MM.1S (cell line): ENCODE measurements at regions not wholly inside any gene's neighbourhood (a gene's known extent, or its start where the extent isn't known, plus 50 kb on each side); places are given as distances from the start of the nearest gene placed in this dataset.
"Not testable (repeated sequence)": the region's sequence is repeated elsewhere in the genome, so short reads cannot be mapped to it uniquely, and the experiment has no call there.

Experiments
- DNase-seq: peaks from one replicate; pipeline ENCODE4 v3.0.0-alpha.2; 2015
- H2AFZ ChIP-seq: fragments of 300-600 bp; sonication (generic); 2 replicates; pipeline ENCODE4 v1.6.0; 2016; ENCODE audit warnings: antibody characterized with exemption, low read length
- H3F3A ChIP-seq: fragments of 300-600 bp; sonication (generic); 2 replicates; pipeline ENCODE4 v1.6.1; 2016; ENCODE audit warnings: mild to moderate bottlenecking, antibody characterized with exemption, low read length, moderate library complexity, mixed read lengths; ENCODE audit not compliant: insufficient read depth
- H3K27ac ChIP-seq: fragments of 300-600 bp; sonication (generic); 2 replicates; pipeline ENCODE4 v1.5.1; 2016; ENCODE audit warnings: mild to moderate bottlenecking, low read length
- H3K27me3 ChIP-seq: fragments of 300-600 bp; sonication (generic); replicated peaks from 2 replicates; pipeline ENCODE4 v1.6.0; 2016; ENCODE audit warnings: low read length; ENCODE audit not compliant: insufficient read depth
- H3K36me3 ChIP-seq: fragments of 300-600 bp; sonication (generic); replicated peaks from 2 replicates; pipeline ENCODE4 v1.6.1; 2016; ENCODE audit warnings: mild to moderate bottlenecking, low read length, mixed read lengths; ENCODE audit not compliant: insufficient read depth
- H3K4me1 ChIP-seq: fragments of 300-600 bp; sonication (generic); 2 replicates; pipeline ENCODE4 v1.6.1; 2016; ENCODE audit warnings: low read length, mixed read lengths
- H3K4me2 ChIP-seq: fragments of 300-600 bp; sonication (generic); 2 replicates; pipeline ENCODE4 v1.6.0; 2016; ENCODE audit warnings: low read depth, low read length
- H3K4me3 ChIP-seq: fragments of 300-600 bp; sonication (generic); 2 replicates; pipeline ENCODE4 v1.5.1; 2016; ENCODE audit warnings: low read length, mixed read lengths
- H3K79me2 ChIP-seq: fragments of 300-600 bp; sonication (generic); 2 replicates; pipeline ENCODE4 v1.6.1; 2016; ENCODE audit warnings: mixed run types, low read length, mixed read lengths
- H3K9ac ChIP-seq: fragments of 300-600 bp; sonication (generic); 2 replicates; pipeline ENCODE4 v1.6.1; 2016; ENCODE audit warnings: low read length, mixed read lengths
- H3K9me2 ChIP-seq: fragments of 300-600 bp; sonication (generic); replicated peaks from 2 replicates; pipeline ENCODE4 v1.6.1; 2016; ENCODE audit warnings: mild to moderate bottlenecking, low read length, mixed read lengths; ENCODE audit not compliant: insufficient read depth
- H3K9me3 ChIP-seq: fragments of 300-600 bp; sonication (generic); replicated peaks from 2 replicates; pipeline ENCODE4 v1.6.1; 2016; ENCODE audit warnings: mild to moderate bottlenecking, low read length, mixed read lengths; ENCODE audit not compliant: insufficient read depth
- H4K20me1 ChIP-seq: fragments of 300-600 bp; sonication (generic); 2 replicates; pipeline ENCODE4 v1.6.1; 2016; ENCODE audit warnings: mild to moderate bottlenecking, low read length, moderate library complexity, mixed read lengths; ENCODE audit not compliant: insufficient read depth
- EZH2 ChIP-seq: fragments of 300-600 bp; sonication (generic); optimal IDR thresholded peaks from 2 replicates; pipeline ENCODE3; 2017; ENCODE audit warnings: low read depth, mild to moderate bottlenecking, antibody characterized with exemption, low read length, mixed read lengths
- EZH2phosphoT487 ChIP-seq: fragments of 300-600 bp; sonication (generic); IDR thresholded peaks from 2 replicates; pipeline ENCODE4 v1.6.1; 2018; ENCODE audit warnings: antibody characterized with exemption, low read length
- TF ChIP-seq, protein P1 (sequence below): fragments of 300-600 bp; sonication (generic); IDR thresholded peaks from 2 replicates; pipeline ENCODE4 v1.5.1; 2016; ENCODE audit warnings: antibody characterized with exemption, low read length, mixed read lengths

DNA sequence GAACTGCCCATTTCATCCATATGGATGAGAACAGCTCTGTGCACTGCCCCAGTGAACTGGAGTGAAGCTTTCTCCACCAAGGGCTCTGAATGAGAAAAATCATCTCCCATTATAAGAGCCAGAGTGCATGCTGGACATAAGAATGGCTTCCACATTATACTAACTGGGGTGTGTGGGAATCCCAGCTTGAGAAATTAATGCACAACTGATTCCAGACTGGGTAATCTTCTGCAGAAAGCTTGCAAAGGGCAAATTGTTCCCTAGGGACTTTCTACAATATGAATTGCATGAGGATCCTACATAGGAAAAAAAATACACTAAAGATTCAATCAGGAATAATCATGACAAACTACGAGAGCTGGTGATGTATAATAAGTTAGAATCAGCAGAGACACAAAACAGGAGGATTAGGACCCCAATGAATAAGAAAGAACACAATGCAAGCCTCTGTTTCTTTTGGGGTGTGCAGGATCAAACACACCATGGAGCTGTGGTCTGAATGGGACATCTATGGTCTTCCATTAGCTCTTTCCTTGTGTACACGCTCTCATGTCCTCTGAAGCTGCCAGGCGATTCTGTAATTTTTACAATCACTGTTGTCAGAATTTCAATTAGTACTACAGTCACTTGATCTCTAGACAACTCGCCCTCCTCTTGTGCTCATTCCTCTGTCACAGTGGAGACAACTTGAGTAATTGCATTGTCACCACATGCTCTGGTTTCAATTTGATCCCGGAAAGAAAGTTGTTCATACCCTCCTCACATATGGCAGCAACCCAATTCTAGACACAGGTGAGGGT is 1327.4 kb downstream of the GATA3 start:
- Histone ChIP-seq H3K9me3 (no peaks in the 10 kb centered on the region), H4K20me1 (no peaks in the 10 kb centered on the region), H3K9ac (no peak overlapping the region), H3K79me2 (no peaks in the 10 kb centered on the region), H3K27ac (no peak overlapping the region), H3K4me3 (no peak overlapping the region), H3K4me1 (no peaks in the 10 kb centered on the region), H3K4me2 (no peak overlapping the region), H2AFZ (no peak overlapping the region), H3F3A (no peaks in the 10 kb centered on the region), H3K36me3 (no peaks in the 10 kb centered on the region), H3K27me3 (no peaks in the 10 kb centered on the region), H3K9me2 (no peaks in the 10 kb centered on the region)
- no peak for DNase-seq
- TF ChIP-seq EZH2 (no peak), EZH2phosphoT487 (no peak)
- TF ChIP-seq, protein P1, sequence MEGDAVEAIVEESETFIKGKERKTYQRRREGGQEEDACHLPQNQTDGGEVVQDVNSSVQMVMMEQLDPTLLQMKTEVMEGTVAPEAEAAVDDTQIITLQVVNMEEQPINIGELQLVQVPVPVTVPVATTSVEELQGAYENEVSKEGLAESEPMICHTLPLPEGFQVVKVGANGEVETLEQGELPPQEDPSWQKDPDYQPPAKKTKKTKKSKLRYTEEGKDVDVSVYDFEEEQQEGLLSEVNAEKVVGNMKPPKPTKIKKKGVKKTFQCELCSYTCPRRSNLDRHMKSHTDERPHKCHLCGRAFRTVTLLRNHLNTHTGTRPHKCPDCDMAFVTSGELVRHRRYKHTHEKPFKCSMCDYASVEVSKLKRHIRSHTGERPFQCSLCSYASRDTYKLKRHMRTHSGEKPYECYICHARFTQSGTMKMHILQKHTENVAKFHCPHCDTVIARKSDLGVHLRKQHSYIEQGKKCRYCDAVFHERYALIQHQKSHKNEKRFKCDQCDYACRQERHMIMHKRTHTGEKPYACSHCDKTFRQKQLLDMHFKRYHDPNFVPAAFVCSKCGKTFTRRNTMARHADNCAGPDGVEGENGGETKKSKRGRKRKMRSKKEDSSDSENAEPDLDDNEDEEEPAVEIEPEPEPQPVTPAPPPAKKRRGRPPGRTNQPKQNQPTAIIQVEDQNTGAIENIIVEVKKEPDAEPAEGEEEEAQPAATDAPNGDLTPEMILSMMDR: no peak

DNA sequence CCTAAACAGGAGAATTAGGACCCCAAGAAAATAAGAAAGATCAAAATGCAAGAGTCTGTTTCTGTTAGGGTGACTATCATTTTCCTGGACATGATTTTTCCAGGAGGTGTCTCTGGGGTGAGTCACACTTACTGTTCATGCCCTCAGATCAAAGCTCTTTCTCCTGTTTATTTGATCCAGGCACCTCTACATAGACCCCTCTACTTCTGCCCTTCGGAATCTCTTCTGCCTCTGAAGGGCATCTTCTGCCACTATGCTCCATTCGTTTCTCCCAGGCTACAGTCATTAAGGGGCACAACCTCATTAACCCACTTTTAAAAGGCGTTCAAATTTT is 1328.0 kb downstream of the GATA3 start:
- TF ChIP-seq, protein P1: no peak
- TF ChIP-seq EZH2phosphoT487 (no peak), EZH2 (no peak)
- H3K4me2 ChIP-seq: no peak overlapping the region
- no peaks in the 10 kb centered on the region for H3K79me2 ChIP-seq
- DNase-seq: no peak
- no peak overlapping the region for H2AFZ ChIP-seq
- H3K9me2 ChIP-seq: no peaks in the 10 kb centered on the region
- H3K27me3 ChIP-seq: no peaks in the 10 kb centered on the region
- H3F3A ChIP-seq: no peaks in the 10 kb centered on the region
- H3K9me3 ChIP-seq: no peaks in the 10 kb centered on the region
- no peak overlapping the region for H3K27ac ChIP-seq
- no peaks in the 10 kb centered on the region for H3K4me1 ChIP-seq
- no peak overlapping the region for H3K4me3 ChIP-seq
- H3K36me3 ChIP-seq: no peaks in the 10 kb centered on the region
- no peak overlapping the region for H3K9ac ChIP-seq
- no peaks in the 10 kb centered on the region for H4K20me1 ChIP-seq

DNA sequence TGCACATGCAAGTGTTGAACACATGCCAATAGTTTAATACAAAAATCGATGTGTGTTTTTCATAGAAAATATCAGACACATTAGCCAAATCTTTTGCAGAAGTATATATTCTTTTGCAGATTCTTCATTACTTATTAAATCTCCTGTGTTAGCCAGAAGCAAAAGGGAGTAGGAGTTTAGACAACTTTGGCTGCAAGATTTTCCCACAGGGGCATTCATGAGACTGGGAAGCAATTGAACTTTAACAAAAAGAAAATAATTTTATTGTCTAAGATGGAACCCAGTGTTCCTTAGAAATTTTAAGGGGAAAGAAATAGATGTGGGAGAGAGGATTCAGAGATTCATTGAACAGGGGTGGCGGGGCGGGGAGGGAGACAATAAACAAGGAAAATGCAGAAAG is 1336.0 kb downstream of the GATA3 start:
- Histone ChIP-seq H3K27me3 (no peaks in the 10 kb centered on the region), H3F3A (no peaks in the 10 kb centered on the region), H3K79me2 (no peaks in the 10 kb centered on the region), H3K9ac (no peak overlapping the region), H3K9me2 (no peaks in the 10 kb centered on the region), H3K9me3 (no peaks in the 10 kb centered on the region), H3K4me1 (no peaks in the 10 kb centered on the region), H3K4me2 (no peak overlapping the region), H3K27ac (no peak overlapping the region), H3K36me3 (no peaks in the 10 kb centered on the region), H4K20me1 (no peaks in the 10 kb centered on the region), H3K4me3 (no peak overlapping the region), H2AFZ (no peak overlapping the region)
- TF ChIP-seq EZH2 (no peak), EZH2phosphoT487 (no peak)
- DNase-seq: no peak

DNA sequence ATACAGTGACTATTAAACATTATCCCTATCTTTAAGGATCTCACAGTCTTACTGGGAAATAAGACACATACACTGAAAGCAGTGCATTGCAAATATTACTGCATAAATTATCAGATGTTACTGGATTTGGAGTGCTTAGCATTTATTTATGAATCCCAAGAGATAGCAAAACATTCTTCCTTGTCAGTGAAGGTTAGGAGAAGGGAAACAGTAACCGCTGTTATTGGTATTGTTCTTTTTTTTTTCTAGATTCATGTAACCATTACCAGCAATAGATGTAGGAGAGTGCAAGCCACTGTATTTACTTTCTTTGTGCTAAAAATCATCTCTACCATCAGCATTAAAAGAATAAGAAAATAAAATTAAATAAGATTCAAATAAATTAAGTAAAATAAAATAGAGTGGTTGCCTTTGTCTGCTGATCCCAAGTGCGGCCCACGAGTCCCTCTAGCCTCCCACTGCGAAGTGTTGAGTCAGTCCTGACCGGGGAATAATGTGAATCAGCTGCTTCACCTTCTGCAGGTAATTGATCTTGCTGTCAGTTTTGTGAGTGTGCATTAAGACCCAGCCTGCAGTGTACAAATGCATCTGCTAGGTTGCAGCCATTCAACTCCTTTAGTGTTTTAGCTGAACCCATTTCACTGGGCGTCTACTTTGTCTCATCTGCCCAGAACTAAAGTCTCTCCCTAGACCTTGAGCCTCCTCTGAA is 1344.9 kb downstream of the GATA3 start:
- Histone ChIP-seq H3K9ac (no peak overlapping the region), H4K20me1 (no peaks in the 10 kb centered on the region), H3K9me2 (no peaks in the 10 kb centered on the region), H2AFZ (no peak overlapping the region), H3F3A (no peaks in the 10 kb centered on the region), H3K36me3 (no peaks in the 10 kb centered on the region), H3K4me3 (no peak overlapping the region), H3K27ac (no peak overlapping the region), H3K79me2 (no peaks in the 10 kb centered on the region), H3K4me1 (no peaks in the 10 kb centered on the region), H3K9me3 (no peaks in the 10 kb centered on the region), H3K27me3 (no peaks in the 10 kb centered on the region), H3K4me2 (no peak overlapping the region)
- TF ChIP-seq EZH2phosphoT487 (no peak), EZH2 (no peak)
- TF ChIP-seq, protein P1: no peak
- no peak for DNase-seq

DNA sequence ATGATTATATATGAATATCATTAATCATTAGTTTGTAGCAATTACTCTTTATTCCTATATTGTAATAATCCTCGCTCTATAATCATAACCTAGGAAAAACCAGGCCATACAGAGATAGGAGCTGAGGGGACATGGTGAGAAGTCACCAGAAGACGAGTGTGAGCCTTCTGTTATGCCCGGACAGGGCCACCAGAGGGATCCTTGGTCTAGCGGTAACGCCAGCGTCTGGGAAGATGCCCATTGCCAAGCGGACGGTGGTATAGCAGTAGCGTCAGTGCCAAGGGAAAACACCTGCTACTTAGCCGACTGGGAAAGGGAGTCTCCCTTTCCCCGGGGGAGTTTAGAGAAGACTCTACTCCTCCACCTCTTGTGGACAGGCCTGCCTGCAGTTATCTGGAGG is 1347.6 kb downstream of the GATA3 start:
- DNase-seq, H3K9me2 ChIP-seq: not testable (repeated sequence)

More for the DNA sequence above, 1347.6 kb downstream of the GATA3 start:
- not testable (repeated sequence) for H4K20me1 ChIP-seq, H3K4me3 ChIP-seq, H3K79me2 ChIP-seq, H3K9me3 ChIP-seq, H3K36me3 ChIP-seq, H3K27me3 ChIP-seq, H3F3A ChIP-seq, H3K9ac ChIP-seq, H2AFZ ChIP-seq, H3K4me2 ChIP-seq, H3K4me1 ChIP-seq, H3K27ac ChIP-seq
